Activated CD8-positive, alpha-beta T cell treated with anti-CD3 and anti-CD28 coated beads for 36 hours (primary cell): ENCODE measurements at regions not wholly inside any gene's neighbourhood (a gene's known extent, or its start where the extent isn't known, plus 50 kb on each side); places are given as distances from the start of the nearest gene placed in this dataset.

ENCODE experiments used
- ATAC-seq: fragments of 200-7000 bp; cut with Tn5 transposase; one replicate; pipeline ENCODE4 v1.10.0; 2021; ENCODE audit warnings: mild to moderate bottlenecking, moderate library complexity
- CTCF ChIA-PET: fragments of 350-600 bp; sonication (Branson Sonifier 250); formaldehyde crosslinking; loops from one replicate; lab custom pipeline; 2021; ENCODE audit warnings: antibody characterized with exemption; lab: Charles Lee
- POLR2A ChIA-PET: fragments of 350-600 bp; sonication (Branson Sonifier 250); formaldehyde crosslinking; loops from one replicate; lab custom pipeline; 2021; ENCODE audit warnings: antibody characterized with exemption; lab: Charles Lee
- DNase-seq: peaks from one replicate; pipeline ENCODE4 v3.0.0-alpha.2; 2020
- H3K27ac Mint-ChIP-seq: one replicate; pipeline ENCODE4 v1.8.0; 2021; ENCODE audit warnings: mild to moderate bottlenecking, mixed read lengths
- H3K27me3 Mint-ChIP-seq: one replicate; pipeline ENCODE4 v1.8.0; 2021; ENCODE audit warnings: mixed read lengths
- H3K36me3 Mint-ChIP-seq: one replicate; pipeline ENCODE4 v1.8.0; 2021; ENCODE audit warnings: low read depth, mixed read lengths
- H3K4me1 Mint-ChIP-seq: one replicate; pipeline ENCODE4 v1.8.0; 2021; ENCODE audit warnings: low read depth, mixed read lengths
- H3K4me3 Mint-ChIP-seq: one replicate; pipeline ENCODE4 v1.8.0; 2021; ENCODE audit warnings: mild to moderate bottlenecking, moderate library complexity, mixed read lengths
- H3K9me3 Mint-ChIP-seq: one replicate; pipeline ENCODE4 v1.8.0; 2021; ENCODE audit warnings: mixed read lengths
- intact Hi-C: fragments of 100-400 bp; cut with micrococcal nuclease; formaldehyde crosslinking; loops from one replicate; pipeline ENCODE4 v1.10.0; 2022
- TF ChIP-seq, protein P1 (sequence below): fragments of 200-600 bp; IDR thresholded peaks from one replicate; pipeline ENCODE4 v1.8.0; 2022; ENCODE audit warnings: antibody characterized with exemption, mild to moderate bottlenecking

DNA sequence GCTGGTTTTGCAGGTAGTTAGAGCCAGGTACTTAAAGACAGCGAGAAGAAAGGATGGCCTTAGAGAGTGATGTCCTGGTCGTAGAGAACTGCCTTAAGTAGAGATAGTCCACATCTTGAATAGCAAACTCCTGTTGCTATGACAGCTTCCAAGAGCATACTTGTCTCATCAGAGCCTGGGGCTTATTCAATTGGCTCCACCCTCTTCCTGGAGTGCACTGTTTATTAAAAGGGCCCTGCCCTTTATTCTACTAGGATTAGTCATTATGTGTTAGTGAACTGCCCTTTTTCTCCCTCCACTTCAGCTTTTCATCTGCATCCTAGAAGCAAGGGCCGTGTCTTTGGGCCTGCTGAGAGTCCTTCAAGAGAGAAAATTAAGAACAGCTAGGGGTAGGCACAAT lies 94.5 kb upstream of the EOLA2 start:
- ChIA-PET POLR2A (no interaction called here), CTCF (no interaction called here)
- H3K27ac Mint-ChIP-seq: no peak overlapping the region
- ATAC-seq: no peak
- H3K4me1 Mint-ChIP-seq: peaks cover 6% of the 10 kb centered on the region
- peaks cover 6% of the 10 kb centered on the region for H3K9me3 Mint-ChIP-seq
- H3K36me3 Mint-ChIP-seq: no peaks in the 10 kb centered on the region
- no peak for DNase-seq
- intact Hi-C loops: no loop called here
- no peaks in the 10 kb centered on the region for H3K27me3 Mint-ChIP-seq
- no peak overlapping the region for H3K4me3 Mint-ChIP-seq
- TF ChIP-seq, protein P1, sequence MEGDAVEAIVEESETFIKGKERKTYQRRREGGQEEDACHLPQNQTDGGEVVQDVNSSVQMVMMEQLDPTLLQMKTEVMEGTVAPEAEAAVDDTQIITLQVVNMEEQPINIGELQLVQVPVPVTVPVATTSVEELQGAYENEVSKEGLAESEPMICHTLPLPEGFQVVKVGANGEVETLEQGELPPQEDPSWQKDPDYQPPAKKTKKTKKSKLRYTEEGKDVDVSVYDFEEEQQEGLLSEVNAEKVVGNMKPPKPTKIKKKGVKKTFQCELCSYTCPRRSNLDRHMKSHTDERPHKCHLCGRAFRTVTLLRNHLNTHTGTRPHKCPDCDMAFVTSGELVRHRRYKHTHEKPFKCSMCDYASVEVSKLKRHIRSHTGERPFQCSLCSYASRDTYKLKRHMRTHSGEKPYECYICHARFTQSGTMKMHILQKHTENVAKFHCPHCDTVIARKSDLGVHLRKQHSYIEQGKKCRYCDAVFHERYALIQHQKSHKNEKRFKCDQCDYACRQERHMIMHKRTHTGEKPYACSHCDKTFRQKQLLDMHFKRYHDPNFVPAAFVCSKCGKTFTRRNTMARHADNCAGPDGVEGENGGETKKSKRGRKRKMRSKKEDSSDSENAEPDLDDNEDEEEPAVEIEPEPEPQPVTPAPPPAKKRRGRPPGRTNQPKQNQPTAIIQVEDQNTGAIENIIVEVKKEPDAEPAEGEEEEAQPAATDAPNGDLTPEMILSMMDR: no peak

- no peak for DNase-seq
- H3K4me3 Mint-ChIP-seq: no peak overlapping the region
- H3K27me3 Mint-ChIP-seq: no peaks in the 10 kb centered on the region
- no peaks in the 10 kb centered on the region for H3K4me1 Mint-ChIP-seq
- ATAC-seq: no peak
- H3K36me3 Mint-ChIP-seq: no peaks in the 10 kb centered on the region
- TF ChIP-seq, protein P1: no peak
- peaks cover 6% of the 10 kb centered on the region for H3K9me3 Mint-ChIP-seq
- intact Hi-C loops: no loop called here
- no peak overlapping the region for H3K27ac Mint-ChIP-seq
- POLR2A ChIA-PET: no interaction called here
- CTCF ChIA-PET: no interaction called here
Observed at GRCh38 chrX:150034788-150035187, 96.5 kb upstream of the EOLA2 start.

DNA sequence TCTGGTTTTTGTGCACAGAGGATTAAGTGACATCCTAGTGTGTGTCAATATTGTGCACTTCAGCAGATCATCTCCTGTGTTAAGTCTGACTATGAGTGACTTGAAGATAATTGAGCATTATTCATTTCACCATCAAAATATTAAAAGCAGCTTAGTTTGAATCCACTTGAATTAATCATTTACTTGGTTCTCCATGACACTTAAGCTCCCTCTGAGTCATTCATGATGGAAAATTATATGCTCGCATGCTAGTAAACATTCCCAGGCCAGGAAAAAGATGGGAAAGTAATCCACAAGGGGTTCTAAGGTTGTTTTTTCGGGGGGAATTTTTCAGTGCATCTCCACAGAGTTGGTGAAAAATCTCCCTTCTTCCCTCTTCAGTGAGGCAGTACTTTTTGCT lies 97.2 kb upstream of the EOLA2 start:
- intact Hi-C loops: no loop called here
- no peaks in the 10 kb centered on the region for H3K4me1 Mint-ChIP-seq
- TF ChIP-seq, protein P1: no peak
- no peak overlapping the region for H3K27ac Mint-ChIP-seq
- ChIA-PET POLR2A (no interaction called here), CTCF (no interaction called here)
- ATAC-seq (no peak), DNase-seq (no peak)
- peaks cover 6% of the 10 kb centered on the region for H3K9me3 Mint-ChIP-seq
- no peaks in the 10 kb centered on the region for H3K36me3 Mint-ChIP-seq
- peaks cover 3% of the 10 kb centered on the region for H3K27me3 Mint-ChIP-seq
- no peak overlapping the region for H3K4me3 Mint-ChIP-seq

- H3K27ac Mint-ChIP-seq: no peak overlapping the region
- ATAC-seq: no peak
- H3K4me1 Mint-ChIP-seq: no peaks in the 10 kb centered on the region
- intact Hi-C loops: no loop called here
- CTCF ChIA-PET: no interaction called here
- H3K4me3 Mint-ChIP-seq: no peak overlapping the region
- peaks cover 6% of the 10 kb centered on the region for H3K9me3 Mint-ChIP-seq
- no peak for DNase-seq
- H3K27me3 Mint-ChIP-seq: peaks cover 3% of the 10 kb centered on the region
- TF ChIP-seq, protein P1: no peak
- POLR2A ChIA-PET: no interaction called here
- H3K36me3 Mint-ChIP-seq: no peaks in the 10 kb centered on the region
Observed at GRCh38 chrX:150036181-150036580, 97.9 kb upstream of the EOLA2 start.

DNA sequence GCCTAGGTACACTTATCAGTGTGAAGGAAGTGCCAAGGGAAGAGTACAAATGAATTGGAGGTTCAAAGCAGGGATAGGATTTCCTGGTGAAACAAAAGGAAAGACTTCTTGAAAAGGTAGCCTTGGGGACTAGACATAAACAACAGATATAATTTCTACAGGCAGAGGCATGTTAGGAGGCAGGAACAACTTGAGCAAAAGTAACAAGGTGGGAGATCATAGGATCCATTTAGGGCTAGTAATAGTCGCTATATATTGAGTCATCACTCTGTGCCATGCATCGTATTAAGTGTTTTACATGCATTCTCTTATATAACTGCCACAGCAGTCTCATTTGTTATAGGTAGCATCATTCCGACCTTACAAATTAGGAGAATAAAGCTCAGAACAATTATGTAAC lies 98.3 kb upstream of the EOLA2 start:
- ATAC-seq: no peak
- Mint-ChIP-seq H3K4me3 (no peak overlapping the region), H3K27ac (no peak overlapping the region), H3K36me3 (no peaks in the 10 kb centered on the region), H3K9me3 (peaks cover 6% of the 10 kb centered on the region), H3K4me1 (no peaks in the 10 kb centered on the region), H3K27me3 (peaks cover 3% of the 10 kb centered on the region)
- intact Hi-C loops: no loop called here
- ChIA-PET CTCF (no interaction called here), POLR2A (no interaction called here)
- TF ChIP-seq, protein P1: no peak
- no peak for DNase-seq
